Retina (tissue), 1 donor: ENCODE measurements at regions not wholly inside any gene's neighbourhood (a gene's known extent, or its start where the extent isn't known, plus 50 kb on each side); places are given as distances from the start of the nearest gene placed in this dataset.
"Not testable (repeated sequence)": the region's sequence is repeated elsewhere in the genome, so short reads cannot be mapped to it uniquely, and the experiment has no call there.

Source experiments
- DNase-seq: peaks from one replicate; pipeline ENCODE4 v3.0.0-alpha.2; 2016

DNA sequence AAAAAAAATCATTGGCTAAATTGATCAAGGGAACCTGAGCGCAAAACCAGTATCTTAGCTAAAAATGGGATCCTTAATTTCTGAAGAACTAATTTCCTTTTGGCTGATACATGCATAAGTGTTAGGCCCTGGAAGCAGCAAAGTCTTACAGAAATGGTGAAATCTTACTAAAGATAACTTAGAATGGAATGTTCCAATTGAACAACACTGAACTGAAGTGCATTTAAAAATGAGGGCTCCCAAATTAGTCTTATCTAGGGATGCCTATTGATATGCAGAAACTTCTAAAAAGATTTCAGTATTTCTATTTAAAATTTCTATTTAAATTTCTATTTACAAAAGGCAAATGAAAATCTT lies 120.7 kb upstream of the BANK1 start:
- no peak for DNase-seq

DNA sequence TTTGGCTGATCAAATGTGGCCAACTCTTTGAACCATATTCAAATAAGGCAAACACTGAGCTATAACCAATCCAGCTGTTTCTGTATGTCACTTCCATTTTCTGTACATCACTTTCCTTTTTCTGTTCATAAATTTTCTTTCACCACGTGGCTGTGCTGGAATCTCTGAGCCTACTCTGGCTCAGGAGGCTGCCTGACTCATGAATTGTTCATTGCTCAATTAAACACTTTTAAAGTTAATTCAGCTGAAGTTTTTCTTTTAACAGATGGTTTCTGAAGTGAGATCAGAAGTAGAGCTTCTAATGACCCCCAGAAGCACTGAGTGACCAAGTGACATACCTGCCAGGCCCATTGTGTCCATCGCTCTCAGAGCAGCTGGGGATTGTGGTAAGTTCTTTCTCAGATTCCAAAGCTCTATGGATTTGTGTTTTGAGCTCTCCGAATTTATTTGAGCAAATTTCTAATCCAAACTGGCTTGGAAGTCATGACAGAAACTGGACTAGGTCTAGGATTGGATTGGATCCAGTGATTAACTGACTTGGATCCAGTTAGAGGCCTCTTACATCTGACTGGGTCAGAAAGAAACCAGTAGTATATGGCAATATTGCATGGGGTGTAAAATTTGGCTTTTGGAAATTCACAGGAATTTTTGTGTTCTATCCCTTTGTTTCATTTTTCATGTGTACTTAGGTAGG lies 121.2 kb upstream of the BANK1 start:
- DNase-seq = no peak

DNA sequence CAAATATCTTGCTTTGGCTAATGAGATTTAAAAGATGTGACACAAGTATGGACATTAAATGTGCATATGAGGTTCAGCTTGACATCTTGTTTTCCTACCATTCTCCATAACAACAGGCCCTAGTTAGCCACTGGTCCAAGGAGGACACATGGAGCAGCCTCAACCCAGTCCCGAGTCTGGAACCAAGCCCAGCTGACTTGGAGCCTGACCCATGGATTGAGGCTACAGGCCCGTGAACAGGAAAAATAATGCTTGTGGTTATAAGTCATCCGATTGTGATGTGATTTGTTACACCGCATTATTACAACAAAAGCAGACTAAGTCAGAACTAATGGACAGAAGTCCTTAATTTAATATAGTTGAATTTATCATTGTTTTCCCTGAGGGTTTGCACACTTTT lies 123.2 kb upstream of the BANK1 start:
- no peak for DNase-seq

DNA sequence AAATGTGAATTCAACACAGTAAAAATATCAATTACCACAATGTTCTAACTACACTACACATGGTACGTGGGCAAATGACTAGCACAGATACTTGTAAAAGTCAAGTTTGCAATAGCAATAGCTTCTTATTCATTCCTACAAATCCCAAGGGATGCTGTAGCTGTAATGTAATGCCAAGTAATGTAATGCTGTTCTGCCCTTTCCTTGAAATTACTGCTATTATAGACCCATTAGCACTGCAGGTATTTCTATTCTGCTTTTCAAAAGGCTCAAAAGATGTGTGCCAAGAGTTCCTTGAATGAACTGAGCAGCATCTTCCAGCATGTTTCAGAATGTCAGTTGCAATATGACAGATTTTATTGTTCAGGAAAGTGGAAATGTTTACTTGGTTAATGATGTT lies 129.9 kb upstream of the BANK1 start:
- no peak for DNase-seq

DNA sequence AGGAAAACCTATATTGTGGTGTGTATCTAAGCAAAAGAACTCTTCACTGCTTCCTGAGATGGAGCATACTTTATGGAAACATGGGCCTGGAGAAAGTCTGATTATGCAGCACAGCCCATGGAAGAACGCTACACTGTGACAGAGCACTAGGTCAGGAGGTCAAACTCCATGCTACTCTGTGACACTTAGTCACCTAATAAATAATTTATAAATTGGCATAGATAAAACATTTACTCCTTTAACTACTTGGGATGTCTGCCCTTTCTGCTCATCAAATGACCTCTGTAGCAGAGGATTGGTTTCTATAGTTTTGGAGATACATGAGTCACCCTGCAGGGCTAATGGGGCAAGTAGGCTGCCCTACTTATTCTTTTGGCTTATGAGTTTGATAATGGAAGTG lies 134.7 kb upstream of the BANK1 start:
- DNase-seq = no peak

DNA sequence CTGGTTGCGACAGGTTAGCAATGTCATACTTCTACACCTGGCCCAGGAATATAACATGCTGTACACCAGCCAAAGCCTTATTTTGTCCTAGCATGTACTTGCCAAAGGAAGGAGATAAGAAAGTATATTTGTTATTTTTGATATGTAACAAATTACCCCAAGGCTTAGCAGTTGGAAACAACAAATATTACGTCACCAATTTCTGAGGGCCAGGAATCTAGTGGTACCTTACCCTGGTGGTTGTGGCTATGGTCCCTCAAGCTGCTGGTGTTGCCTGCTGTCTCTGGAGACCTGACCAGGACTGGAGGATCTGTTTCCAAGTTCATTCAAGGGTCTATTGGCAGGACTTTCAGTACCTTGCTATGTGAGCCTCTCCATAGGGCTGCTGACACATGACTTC lies 135.5 kb upstream of the BANK1 start:
- DNase-seq = no peak

DNA sequence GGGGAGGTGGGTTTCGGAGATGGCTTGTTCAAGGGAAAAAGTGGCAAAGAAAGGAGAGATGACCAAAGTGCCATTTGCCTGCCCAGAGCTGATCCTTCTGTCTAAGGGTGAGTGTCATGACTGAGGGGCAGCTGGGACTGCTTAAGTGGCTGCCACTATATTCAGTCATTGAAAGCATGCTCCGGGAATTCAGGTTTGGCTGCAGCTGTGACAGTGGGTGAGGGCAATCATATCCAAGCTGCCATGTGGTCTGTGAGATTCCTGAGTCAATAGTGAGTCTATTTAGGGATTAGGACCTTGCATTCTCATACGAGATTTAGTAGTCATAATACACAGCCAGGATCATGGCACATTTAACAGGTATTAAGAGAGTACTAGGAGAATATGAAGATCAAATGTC lies 138.8 kb upstream of the BANK1 start:
- DNase-seq = peak; percentile 7

DNA sequence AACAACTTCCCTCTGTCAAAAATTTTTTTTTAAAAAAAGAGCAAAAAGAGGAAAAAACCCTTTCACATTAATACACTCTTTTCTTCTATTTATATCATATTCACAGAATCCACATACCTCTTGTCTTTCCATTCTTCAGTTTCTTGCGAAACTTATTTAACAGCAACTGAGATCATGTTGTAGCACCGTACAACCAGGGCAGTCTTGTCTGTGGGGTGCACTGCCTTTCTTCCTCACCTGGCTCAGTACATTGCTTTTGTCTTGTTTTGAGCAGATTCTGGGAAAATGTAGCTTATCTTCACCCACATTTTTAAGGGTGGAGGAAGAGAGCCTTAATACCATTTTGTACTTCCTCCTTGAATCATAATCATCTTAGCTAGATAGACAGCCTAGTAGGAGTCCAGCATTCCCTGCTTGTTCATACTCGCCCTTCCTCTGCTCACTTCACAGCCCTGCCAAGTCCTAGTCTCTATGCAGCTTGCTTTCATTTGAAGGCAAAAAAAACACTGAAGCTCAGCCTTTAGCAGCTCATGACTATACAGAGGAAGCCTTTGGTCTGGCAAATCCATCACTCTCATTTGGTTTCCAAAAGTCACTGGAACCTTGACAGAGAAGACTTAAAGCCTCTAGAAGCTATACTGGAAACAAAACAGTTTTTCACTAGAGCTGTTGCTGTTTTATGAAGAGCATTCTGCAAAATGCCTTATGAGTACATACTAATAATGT lies 140.6 kb upstream of the BANK1 start:
- no peak for DNase-seq

DNA sequence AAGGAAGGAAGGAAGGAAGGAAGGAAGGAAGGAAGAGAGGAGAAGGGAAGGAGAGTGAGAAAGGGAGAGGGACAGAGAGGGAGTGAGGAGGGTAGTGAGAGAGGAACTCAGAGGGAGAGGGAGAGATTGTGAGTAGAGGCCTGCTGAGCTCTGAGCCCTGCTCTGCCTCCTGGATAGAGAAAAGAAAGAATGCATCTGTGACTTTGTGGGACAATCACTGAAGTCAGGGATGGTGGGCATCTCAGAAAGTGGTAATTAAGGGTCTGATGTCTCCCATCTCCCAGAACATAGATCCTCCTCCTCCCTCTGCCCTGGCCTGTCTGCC lies 142.9 kb upstream of the BANK1 start:
- DNase-seq = no peak

DNA sequence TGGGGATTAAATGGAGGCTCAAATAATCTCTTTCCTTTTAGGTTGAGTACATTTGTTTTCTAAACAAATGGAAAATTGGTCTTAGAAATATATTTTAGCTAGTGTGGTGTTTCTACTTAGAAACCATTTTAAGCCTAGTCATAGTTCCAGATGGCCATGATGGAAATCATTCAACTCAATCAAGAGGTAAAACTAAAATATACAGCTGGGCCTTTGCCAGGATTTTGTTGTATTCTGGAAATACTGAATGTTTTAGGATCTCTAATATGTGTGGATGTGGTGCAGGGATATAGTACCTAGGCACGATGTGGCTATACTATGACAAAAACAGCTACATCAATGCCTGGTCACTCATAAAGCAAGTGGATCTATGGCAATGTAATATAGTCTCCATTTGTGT lies 146.0 kb upstream of the BANK1 start:
- no peak for DNase-seq

DNA sequence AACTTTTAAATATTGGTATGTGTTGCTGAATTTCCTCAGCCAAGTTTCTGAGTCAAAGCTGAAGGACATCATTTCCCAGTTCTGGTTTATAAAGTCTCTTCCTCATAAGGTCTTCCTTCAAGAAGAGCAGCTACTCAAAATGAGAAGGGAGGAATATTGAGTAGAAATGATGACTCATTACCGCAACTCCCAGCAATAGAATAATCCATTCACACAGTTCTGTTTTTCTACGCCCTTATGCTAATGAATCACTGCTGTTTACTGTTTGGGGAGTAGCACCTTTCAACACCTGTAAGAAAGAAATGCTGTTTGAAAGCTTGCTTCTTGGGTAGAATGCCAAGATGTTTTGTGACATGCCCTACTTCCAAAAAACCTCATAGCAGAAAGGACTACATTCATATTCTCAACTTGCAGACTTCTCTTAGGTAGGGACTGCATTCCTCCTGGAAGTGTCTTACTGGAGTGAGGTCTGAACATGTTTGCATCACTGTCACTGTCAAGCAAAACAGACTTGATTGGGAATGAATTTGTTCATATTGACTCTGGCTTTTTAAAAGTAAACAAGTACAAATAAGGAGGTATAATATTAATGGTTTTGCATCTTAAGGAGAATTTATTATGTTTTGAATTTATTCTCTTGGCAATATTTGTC lies 147.2 kb upstream of the BANK1 start:
- DNase-seq = no peak

DNA sequence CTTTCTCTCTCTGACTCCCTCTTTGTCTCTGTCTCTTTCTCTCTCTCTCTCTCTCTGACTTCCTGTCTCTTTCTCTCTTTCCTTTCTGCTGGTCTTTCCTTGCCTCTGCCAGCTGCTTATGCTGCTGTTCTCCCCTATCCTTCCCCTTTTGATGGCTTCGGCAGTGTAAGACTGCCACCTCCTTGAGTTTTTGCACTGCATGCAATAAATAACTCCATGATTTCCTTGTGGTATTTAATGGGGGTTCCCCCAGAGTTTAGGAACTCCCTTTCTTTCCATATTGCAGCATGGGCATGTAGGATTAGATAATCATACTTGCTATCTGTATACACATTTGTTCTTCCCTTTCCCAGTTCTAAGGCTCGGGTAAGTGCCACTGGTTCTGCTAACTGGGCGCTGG lies 157.8 kb upstream of the BANK1 start:
- not testable (repeated sequence) for DNase-seq

DNA sequence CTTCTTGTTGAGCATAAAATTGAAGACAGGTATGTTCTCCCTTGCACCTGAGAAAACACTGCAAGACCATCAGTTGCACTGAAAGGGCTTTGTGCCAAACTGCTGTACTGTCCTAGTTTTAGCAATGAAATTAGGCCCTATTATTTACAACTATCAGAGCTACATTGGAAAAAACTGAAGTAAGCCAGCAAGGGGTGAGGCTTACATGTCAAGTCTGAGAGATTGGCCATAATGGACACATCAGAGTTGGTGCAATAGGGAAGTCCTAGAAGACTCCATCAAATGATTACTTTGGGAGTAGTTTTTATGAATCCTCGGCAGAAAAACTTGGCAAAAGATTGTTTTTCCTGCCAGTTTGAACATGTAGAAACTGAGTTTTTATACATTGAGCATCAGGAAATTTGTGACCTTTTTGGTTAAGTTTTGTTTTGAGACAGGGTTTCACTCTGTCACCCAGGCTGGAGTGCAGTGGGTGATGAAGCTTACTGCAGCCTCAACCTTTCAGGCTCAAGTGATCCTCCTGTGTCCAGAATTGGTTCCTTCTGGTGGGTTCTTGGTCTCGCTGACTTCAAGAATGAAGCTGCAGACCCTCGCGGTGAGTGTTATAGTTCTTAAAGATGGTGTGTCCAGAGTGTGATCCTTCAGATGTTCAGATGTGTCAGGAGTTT lies 160.1 kb upstream of the BANK1 start:
- DNase-seq = no peak

DNA sequence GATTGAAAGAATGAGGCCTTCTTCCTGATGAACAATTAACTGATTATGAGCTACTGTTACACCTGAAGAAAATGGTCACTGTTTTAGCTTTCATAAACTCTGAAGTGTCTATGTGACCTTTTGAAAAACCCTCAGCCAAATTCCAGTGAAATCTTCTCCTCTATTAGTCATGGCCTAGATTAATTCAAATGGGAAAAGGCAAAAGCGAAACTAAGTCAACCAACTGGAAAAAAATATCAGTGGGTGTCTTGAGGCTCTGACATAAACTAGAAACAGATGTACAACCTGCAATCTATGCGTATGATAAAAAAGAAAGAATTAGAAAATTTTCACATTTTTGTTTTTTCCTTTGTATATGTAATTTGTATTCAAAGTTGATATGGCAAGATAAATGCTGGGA lies 169.4 kb upstream of the BANK1 start:
- no peak for DNase-seq

DNA sequence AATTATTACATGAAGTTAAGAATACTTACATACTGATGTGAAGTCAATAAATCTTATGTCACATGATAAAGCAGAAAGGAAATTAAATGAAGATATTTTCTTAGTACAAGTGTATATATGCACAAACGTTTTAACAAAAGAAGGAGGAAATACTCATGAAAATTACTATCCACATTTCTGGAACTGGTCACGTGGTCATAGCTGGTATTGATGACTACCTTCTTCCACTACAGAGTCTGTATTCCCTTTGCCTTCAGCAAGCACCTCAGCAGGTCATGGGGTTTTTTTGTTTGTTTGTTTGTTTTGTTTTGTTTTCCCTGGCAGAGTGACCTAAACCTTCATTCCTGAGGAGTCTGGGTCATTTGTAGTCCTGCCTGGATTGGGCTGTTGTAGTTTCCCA lies 174.9 kb upstream of the BANK1 start:
- DNase-seq = no peak

DNA sequence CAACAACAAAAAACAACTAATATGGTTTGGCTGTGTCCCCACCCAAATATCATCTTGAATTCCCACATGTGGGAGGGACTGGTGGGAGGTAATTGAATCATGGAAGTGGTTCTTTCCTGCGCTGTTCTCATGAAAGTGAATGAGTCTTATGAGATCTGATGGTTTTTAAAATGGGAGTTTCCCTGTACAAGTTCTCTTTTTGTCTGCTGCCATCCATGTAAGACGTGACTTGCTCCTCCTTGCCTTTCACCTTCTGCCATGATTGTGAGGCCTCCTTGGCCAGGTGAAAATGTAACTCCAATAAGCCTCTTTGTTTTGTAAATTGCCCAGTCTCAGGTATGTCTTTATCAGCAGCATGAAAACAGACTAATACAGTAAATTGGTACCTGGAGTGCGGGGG lies 183.5 kb upstream of the BANK1 start:
- not testable (repeated sequence) for DNase-seq

DNA sequence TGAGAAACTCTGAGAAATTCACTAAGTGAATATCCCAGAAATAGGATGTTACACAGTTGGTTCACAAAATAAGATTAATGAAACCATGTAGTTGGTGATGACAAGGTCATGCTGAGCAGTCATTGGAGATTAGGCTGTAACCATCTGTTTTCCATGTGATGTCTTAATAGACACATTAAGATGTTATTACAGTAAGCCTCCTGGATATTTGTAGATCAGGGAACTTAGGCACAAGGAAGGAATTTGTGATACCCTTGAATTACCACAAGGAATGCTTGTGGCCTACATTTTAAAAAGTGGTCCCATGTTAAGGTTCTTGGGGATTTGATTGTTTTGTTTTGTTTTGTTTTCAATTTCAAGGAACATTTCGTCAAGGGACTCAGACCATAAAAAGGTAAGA lies 185.6 kb upstream of the BANK1 start:
- no peak for DNase-seq

DNA sequence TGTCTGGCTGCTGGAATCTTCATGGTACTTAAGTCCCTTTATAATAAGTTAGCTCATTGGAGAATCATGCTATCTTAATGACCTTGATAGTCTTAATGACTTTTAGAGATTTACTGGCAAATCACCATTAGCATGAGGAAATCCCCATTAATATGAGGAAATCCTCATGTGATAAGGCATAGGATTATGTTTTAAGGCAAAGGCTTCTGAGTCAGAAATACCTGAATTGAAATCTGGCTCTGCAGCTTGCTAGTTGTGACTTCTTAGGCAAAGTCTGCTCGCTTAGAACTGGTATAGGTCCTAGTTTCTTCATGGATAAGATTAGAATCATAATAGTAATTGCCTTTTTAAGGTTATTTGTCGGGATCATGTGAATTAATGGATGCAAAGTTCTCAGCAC lies 190.2 kb upstream of the BANK1 start:
- DNase-seq = no peak

DNA sequence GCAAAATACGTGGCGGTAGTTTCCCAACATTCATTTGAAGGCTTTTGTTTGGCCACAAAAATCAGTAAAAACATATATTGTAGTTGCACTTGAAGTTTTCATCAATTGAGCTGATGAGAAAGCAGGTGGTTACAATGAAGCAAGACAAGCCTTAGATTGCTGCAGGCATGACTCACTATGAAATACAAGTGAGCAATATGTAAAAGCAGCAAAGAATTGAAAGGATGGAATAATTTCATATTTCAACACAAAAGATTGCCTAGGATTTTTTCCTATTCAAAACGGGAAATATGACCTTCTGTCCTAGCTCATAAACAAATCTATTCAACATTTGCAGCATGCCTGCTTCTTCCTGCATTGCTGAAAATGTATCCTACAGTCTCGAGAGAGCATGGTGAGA lies 190.9 kb upstream of the BANK1 start:
- DNase-seq = no peak

DNA sequence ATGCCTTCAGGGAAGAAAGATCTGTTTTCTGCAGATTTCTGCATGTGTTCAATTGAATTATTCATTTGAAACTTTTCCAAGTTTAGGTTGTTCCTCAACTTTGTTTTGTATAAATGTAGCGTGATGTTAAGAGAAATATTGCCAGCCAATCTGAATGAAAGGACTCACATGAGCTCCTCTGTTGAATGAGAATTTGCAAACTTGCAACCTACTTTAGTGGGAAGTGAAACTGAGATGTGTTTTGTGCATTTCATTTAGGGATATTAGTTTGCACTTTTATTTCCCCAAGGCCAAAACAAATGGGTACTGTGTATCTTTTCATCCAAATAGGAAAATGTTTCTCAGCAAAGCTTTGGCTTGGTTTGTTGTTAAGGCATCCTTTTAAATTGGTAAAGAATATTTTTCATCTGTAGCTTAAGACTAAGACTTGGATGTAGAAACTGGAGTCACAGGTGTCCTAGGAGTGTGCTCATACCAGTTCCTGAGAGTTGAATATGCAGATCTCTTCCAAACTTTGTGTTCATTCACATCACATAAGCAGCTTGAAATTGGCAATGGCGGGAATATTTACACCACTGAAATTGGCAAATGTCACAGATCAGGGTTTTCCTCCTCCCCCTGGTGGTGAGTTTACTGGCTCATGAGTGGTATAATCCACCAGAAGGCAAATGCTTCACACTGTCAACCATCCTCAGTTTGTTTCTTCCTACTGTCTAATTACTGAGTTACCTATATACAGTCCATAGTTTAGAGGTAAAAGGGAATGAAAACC lies 193.6 kb upstream of the BANK1 start:
- no peak for DNase-seq

DNA sequence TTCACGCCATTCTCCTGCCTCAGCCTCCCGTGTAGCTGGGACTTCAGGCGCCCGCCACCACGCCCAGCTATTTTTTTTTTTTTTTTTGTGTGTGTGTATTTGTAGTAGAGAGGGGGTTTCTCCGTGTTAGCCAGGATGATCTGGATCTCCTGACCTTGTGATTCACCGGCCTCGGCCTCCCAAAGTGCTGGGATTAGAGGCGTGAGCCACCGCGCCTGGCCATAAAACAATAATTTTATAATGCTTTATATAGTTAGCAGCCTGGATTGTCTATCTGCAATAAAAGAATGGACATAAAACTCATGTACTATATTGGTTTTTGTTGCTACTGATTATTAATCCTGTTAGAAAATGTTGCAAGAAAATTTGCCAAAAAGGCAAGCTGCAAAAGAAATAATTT lies 195.9 kb upstream of the BANK1 start:
- DNase-seq = no peak

DNA sequence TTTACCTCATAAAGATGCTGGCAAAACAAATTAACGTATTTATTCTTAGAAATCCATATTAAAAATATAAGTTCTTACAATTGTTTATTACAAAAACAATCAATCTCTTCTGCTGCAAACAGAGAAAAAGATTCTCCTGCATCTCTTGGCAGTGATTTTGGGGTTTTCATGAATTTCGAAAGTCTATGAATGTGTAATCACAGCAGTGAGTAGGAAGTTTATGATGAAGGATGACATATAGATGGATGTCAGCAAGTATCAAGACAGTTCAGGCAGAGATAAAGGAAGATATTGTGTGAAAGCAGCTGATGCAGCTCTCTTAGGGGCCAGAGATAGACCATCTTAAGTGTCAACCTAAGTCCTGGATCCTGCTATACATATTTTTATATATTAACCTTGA lies 196.9 kb upstream of the BANK1 start:
- no peak for DNase-seq

DNA sequence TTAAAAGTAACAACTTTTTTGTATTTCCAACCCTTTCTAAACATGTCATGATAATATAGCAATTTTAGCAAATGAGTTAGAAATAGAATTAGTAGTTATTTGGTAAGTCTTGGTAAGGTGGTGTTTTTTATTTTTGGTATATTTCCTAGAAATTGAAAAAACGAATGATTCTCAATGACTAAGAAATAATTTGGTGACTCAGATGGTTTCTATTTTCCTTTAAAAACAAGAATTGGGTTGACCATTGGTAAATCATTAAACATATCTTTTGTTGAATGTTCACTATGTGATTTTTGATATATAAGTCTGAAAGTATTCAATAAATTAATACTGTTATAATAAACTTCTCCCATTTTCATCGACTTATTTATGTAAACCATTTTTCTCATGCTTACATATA lies 206.2 kb upstream of the BANK1 start:
- DNase-seq = no peak
